ENCODE measurements at regions not wholly inside any gene's neighbourhood (a gene's known extent, or its start where the extent isn't known, plus 50 kb on each side); places are given as distances from the start of the nearest gene placed in this dataset.

DNA sequence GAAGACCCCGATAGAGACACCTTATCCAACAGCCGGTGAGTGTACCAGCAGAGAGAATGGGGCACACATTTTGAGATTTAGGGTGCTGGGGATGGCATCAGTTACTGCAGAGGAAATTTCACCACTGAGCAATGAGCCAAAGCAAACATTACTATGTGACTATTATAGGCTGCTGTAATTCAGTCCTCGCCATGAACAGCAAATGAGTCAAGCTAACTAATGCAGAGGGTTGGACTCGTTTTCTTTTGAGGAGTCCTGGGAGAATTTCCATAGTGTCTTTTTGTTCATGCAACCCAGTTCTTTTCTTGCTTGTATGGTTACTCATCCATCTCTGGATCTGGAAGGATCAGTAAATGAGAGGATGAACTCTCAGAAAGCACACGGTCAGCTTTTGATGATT lies 323.8 kb downstream of the PSAT1 start:
- TF ChIP-seq, protein P1, sequence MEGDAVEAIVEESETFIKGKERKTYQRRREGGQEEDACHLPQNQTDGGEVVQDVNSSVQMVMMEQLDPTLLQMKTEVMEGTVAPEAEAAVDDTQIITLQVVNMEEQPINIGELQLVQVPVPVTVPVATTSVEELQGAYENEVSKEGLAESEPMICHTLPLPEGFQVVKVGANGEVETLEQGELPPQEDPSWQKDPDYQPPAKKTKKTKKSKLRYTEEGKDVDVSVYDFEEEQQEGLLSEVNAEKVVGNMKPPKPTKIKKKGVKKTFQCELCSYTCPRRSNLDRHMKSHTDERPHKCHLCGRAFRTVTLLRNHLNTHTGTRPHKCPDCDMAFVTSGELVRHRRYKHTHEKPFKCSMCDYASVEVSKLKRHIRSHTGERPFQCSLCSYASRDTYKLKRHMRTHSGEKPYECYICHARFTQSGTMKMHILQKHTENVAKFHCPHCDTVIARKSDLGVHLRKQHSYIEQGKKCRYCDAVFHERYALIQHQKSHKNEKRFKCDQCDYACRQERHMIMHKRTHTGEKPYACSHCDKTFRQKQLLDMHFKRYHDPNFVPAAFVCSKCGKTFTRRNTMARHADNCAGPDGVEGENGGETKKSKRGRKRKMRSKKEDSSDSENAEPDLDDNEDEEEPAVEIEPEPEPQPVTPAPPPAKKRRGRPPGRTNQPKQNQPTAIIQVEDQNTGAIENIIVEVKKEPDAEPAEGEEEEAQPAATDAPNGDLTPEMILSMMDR (conservative IDR thresholded peaks at IDR 0.05; ENCODE audit: low read length) = no peak
- TF ChIP-seq EZH2phosphoT487 (IDR thresholded peaks at IDR 0.05; ENCODE audit: borderline replicate concordance) = no peak
